ENCODE measurements at regions not wholly inside any gene's neighbourhood (a gene's known extent, or its start where the extent isn't known, plus 50 kb on each side); places are given as distances from the start of the nearest gene placed in this dataset.

- TF ChIP-seq POLR2AphosphoS5 (IDR thresholded peaks at IDR 0.05; ENCODE audit: low read depth) (no peak), CTCF (IDR thresholded peaks at IDR 0.05; ENCODE audit: insufficient read depth, low read length) (no peak), REST (IDR thresholded peaks at IDR 0.05; ENCODE audit: insufficient replicate concordance, low read depth) (no peak), SPI1 (IDR thresholded peaks at IDR 0.05; ENCODE audit: borderline replicate concordance, low read depth) (no peak)
Observed at GRCh38 chr9:13975611-13976290, 338.2 kb downstream of the NFIB start.
